ENCODE measurements at regions not wholly inside any gene's neighbourhood (a gene's known extent, or its start where the extent isn't known, plus 50 kb on each side); places are given as distances from the start of the nearest gene placed in this dataset.

DNA sequence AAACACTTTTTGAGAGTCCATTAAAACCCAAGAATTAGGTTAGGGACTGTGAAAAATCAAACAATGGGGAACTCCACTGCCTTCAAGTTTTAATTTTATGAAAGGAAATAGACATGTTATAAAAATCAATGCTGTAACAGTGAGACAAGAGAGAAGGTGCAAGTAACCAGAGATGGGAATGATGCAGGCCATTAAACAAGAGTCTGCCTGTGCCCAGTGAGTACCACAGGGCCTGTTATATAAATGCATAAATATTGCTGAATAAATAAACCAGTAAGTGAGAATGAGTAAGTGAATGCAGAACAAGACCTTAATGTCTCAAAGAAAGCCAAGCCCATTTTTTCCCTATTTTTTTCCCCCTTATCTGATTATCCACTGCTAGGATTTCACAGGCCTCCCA, 53.3 kb upstream of the BMP2K start:
- intact Hi-C loops (cut with DNase I): no loop called here
- DNase-seq: no peak

Data from posterior cingulate gyrus (tissue), 11 donors.